NCI-H1436 treated with DMSO at 0.1 percent for 48 hours (cell line): ENCODE measurements at regions not wholly inside any gene's neighbourhood (a gene's known extent, or its start where the extent isn't known, plus 50 kb on each side); places are given as distances from the start of the nearest gene placed in this dataset.
"Not testable (repeated sequence)": the region's sequence is repeated elsewhere in the genome, so short reads cannot be mapped to it uniquely, and the experiment has no call there.

Experiments
- DNase-seq: peaks from one replicate; lab custom pipeline; 2025; lab: John Stamatoyannopoulos, UW

DNA sequence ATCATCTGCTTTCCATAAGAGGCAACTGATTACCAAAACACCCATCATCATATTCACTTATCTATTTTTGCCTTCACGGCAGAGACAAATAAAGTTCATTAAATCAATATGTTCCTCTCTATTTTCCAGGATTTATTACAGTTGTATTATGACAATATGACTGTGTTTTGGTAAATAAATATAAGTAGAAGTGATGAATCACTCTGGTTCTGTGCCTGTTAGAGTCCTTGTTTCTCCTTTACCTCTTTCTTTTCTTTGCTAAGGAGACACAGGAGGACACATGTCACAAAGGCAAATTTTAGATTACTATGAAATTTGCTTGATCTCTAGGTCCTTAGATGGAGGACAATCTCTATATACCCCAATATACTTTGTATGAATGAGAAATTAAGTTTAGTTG lies 152.6 kb upstream of the PLSCR5 start:
- no peak for DNase-seq

- DNase-seq = no peak
Observed at GRCh38 chr3:146750196-146750595, 145.1 kb upstream of the PLSCR5 start.

- DNase-seq = no peak
Observed at GRCh38 chr3:146747928-146748327, 142.8 kb upstream of the PLSCR5 start.

DNA sequence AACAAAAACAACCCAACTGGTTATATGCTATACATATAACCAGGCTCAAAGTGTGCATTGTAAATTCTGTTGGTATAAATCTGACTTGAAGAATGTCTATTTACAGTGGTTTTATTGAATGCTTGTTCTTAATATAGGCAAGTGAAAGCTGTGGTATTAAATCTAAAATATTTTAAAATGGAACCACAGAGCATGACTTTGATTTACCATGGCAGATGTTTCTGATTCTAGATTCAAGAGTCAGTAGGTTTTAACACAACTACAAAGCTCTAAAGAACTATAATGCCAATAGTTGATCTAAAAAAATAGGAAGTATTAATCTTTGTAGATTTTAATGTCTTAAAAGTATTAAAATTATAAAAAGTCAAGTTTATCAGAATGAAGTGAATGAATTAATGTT lies 141.9 kb upstream of the PLSCR5 start:
- no peak for DNase-seq

GRCh38 chr3:146746190-146746589 lies 141.0 kb upstream of the PLSCR5 start:
- DNase-seq = no peak

- no peak for DNase-seq
Observed at GRCh38 chr3:146739203-146739671, 134.1 kb upstream of the PLSCR5 start.

DNA sequence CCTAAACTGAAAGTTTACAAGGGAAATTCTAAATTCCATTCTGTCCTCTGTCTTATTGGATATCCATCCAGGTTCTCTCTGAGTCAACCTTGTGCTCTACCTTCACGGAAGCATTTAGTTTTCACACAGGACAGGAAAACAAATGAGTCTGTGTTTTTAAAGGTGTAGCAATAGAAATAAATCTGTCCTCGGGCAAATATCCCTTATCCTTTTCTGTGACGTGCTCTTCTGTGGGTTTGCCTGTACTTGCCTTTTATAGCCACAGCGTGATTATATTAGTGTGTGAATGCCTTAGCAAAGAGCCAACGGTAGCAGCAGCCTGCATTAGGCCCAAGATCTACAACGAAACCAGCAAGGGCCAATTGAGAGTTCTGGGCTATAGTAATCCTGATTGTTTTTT lies 127.2 kb upstream of the PLSCR5 start:
- DNase-seq = no peak

- DNase-seq = no peak
Observed at GRCh38 chr3:146715170-146715569, 110.0 kb upstream of the PLSCR5 start.

- no peak for DNase-seq
Observed at GRCh38 chr3:146712806-146713205, 107.7 kb upstream of the PLSCR5 start.

DNA sequence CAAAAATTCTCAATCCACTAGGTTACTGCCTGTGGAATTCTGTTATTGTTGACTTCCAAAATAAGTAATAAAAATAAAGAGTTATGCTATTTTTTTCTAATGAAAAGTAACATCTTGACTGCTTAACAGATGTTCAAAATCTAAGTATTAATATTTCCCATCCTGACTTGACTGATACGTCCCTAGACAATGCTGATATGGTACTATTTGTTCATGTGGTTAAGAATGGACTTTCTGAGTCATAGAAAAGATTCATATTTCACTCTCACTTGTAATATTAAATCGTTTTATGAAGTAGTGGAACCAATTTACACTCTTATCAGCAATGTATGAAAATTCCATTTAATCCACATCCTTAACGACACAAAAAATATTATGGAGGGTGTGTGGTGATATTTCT lies 104.8 kb upstream of the PLSCR5 start:
- DNase-seq = no peak

DNA sequence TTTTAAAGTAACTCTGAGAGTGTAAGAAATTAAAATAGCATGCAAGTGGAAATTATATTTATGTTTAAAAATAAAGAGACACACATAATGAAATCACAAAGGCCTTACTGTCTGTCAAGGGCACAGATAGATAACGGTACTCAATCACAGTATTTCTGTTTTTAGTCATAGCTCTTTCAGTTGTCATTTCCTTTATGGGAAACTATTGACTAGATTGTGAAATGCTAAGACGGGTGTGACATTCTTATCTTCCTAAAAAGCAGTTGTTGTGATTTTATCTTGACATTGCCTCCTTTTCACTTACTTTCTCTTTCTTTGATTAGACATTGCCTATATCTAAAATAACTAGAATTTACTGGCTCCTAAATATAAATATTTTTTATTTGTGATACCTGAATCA lies 100.1 kb upstream of the PLSCR5 start:
- DNase-seq = no peak

DNA sequence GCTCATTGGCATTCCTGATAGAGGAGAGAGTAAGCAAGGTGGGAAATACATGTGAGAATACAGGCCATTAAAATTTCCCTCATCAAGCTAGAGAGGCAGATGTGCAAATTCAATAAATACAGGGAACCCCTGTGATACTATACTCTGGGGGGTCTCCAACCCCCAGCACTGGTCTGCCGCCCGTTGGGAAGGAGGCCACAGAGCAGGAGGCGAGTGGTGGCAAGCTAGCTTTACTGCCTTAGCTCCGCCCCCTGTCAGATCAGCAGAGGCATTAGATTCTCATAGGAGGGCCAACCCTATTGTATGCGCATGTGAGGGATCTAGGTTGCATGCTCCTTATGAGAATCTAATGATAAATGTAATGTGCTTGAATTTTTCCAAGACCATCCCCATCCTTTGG lies 97.1 kb upstream of the PLSCR5 start:
- DNase-seq = no peak

- no peak for DNase-seq
Observed at GRCh38 chr3:146701246-146701645, 96.1 kb upstream of the PLSCR5 start.

DNA sequence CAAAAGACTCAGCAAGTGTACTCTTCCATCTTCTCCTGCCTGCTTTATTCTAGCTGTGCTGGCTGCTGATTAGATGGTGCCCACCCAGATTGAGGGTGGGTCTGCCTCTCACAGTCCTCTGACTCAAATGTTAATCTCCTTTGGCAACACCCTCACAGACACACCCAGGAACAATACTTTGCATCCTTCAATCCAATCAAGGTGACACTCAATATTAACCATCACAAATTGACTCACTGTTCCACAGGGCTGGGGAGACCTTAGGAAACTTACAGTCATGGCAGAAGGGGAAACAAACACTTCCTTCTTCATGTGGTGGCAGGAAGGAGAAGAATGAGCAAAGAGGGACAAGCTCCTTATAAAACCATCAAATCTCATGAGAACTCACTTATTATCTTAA lies 94.9 kb upstream of the PLSCR5 start:
- not testable (repeated sequence) for DNase-seq

GRCh38 chr3:146692254-146692653 lies 87.1 kb upstream of the PLSCR5 start:
- no peak for DNase-seq

GRCh38 chr3:146685050-146685814 lies 80.1 kb upstream of the PLSCR5 start:
- DNase-seq = no peak

GRCh38 chr3:146682171-146682570 lies 77.0 kb upstream of the PLSCR5 start:
- DNase-seq = peak; percentile 21

- DNase-seq = no peak
Observed at GRCh38 chr3:146680617-146681016, 75.5 kb upstream of the PLSCR5 start.

DNA sequence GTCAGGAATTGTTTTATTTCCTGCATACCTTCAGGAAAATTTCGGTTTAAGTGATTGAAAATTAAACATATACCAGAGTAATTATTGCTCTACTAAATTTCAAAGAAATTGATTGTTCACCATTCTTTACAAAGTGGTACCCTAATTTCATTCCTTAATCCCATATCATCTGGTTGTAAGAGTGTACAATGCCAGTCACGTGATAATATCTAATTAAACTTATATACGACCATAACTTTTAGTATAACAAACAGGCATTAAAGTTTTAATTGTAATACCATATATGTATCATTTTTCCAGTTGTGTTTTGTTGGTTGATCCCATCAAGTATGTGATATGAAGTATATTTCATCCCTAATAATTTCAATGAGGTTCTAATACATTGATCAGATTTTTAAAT lies 74.8 kb upstream of the PLSCR5 start:
- no peak for DNase-seq

GRCh38 chr3:146679191-146679590 lies 74.0 kb upstream of the PLSCR5 start:
- DNase-seq = no peak

GRCh38 chr3:146672941-146673340 lies 67.8 kb upstream of the PLSCR5 start:
- DNase-seq = no peak

GRCh38 chr3:146664403-146664802 lies 59.3 kb upstream of the PLSCR5 start:
- DNase-seq = no peak

- DNase-seq = no peak
Observed at GRCh38 chr3:146658841-146659240, 53.7 kb upstream of the PLSCR5 start.

- DNase-seq = no peak
Observed at GRCh38 chr3:146655333-146655996, 50.3 kb upstream of the PLSCR5 start.
